K562 (cell line): ENCODE measurements at regions not wholly inside any gene's neighbourhood (a gene's known extent, or its start where the extent isn't known, plus 50 kb on each side); places are given as distances from the start of the nearest gene placed in this dataset.
"Not testable (repeated sequence)": the region's sequence is repeated elsewhere in the genome, so short reads cannot be mapped to it uniquely, and the experiment has no call there.

Experiments
- ATAC-seq: fragments of 200-7000 bp; cut with Tn5 transposase; 3 replicates; pipeline ENCODE4 v1.9.1; 2020; ENCODE audit warnings: moderate library complexity
- BruUV-seq: library from RNA; stranded (reverse); fragments of 400-500 nt; replicated peaks from 2 replicates; lab custom pipeline; 2021; lab: Mats Ljungman, UMichigan
- CTCF ChIA-PET: fragments of 300-600 bp; formaldehyde crosslinking; extraction: SDS; loops from one replicate; lab custom pipeline; 2021; ENCODE audit warnings: low intra/inter-chr PET ratio; lab: Yijun Ruan, JAX
- POLR2A ChIA-PET: fragments of 300-600, 350-650 bp; sonication (Branson Sonifier 250); formaldehyde crosslinking; extraction: SDS; loops from one replicate; lab custom pipeline; 2021; ENCODE audit warnings: antibody characterized with exemption, inconsistent platforms; lab: Yijun Ruan, JAX
- DNase-seq, 4 experiments: peaks; one replicate each; pipeline versions ENCODE4 v3.0.0 to v3.0.0-alpha.2; 2011 to 2018; ENCODE audit warnings: low spot score in 3 of 4, mixed read lengths in 3 of 4; ENCODE audit errors: extremely low read depth in 1 of 4
- FAIRE-seq: peaks from 2 replicates; lab custom pipeline; 2011; peaks lifted over from hg19 to GRCh38; lab: Jason Lieb, UNC
- H2AFZ ChIP-seq: 2 replicates; pipeline ENCODE4 v1.6.0; 2011; ENCODE audit warnings: low read depth, low read length, control low read depth, inconsistent platforms
- H3K27ac ChIP-seq: fragments of 200-600 bp; 3 replicates; pipeline ENCODE4 v1.8.0; 2011; ENCODE audit warnings: low read depth, mild to moderate bottlenecking, control low read depth, inconsistent platforms, low read length, moderate library complexity, mixed read lengths; ENCODE audit errors: extremely low read depth
- H3K27me3 ChIP-seq, 2 experiments: fragments of 300-600 bp in 1 of 2; 2 replicates in 1 of 2; 3 replicates in 1 of 2; pipeline versions ENCODE4 v1.6.0 to v1.8.0; 2011; ENCODE audit warnings: inconsistent platforms in 2 of 2, low read length in 2 of 2, mild to moderate bottlenecking in 1 of 2, mixed read lengths in 1 of 2, moderate library complexity in 1 of 2; ENCODE audit not compliant: control insufficient read depth in 2 of 2, insufficient read depth in 2 of 2
- H3K36me3 ChIP-seq: fragments of 300-600 bp; 3 replicates; pipeline ENCODE4 v1.8.0; 2011; ENCODE audit warnings: mild to moderate bottlenecking, low read length, inconsistent platforms; ENCODE audit not compliant: control insufficient read depth, insufficient read depth
- H3K4me1 ChIP-seq, 2 experiments: fragments of 200-600 bp in 1 of 2; replicated peaks in 1 of 2; 2 replicates in 1 of 2; 3 replicates in 1 of 2; pipeline versions ENCODE4 v1.5.1 to v1.8.0; 2011; ENCODE audit warnings: inconsistent platforms in 2 of 2, low read length in 2 of 2, mild to moderate bottlenecking in 1 of 2, mixed read lengths in 1 of 2, moderate library complexity in 1 of 2; ENCODE audit not compliant: control insufficient read depth in 2 of 2, insufficient read depth in 2 of 2
- H3K4me2 ChIP-seq: 2 replicates; pipeline ENCODE4 v1.6.1; 2011; ENCODE audit warnings: low read length, control low read depth, inconsistent platforms, mixed read lengths; ENCODE audit not compliant: insufficient read depth
- H3K4me3 ChIP-seq: fragments of 200-600 bp; sonication (generic), shearing (Covaris generic); 2 replicates; pipeline ENCODE4 v1.5.1; 2016; ENCODE audit warnings: control low read depth, inconsistent platforms
- H3K79me2 ChIP-seq: fragments of 200-600 bp; 3 replicates; pipeline ENCODE4 v1.8.0; 2011; ENCODE audit warnings: low read length, inconsistent platforms; ENCODE audit not compliant: control insufficient read depth, insufficient read depth
- H3K9ac ChIP-seq, 2 experiments: 2 replicates each; pipeline versions ENCODE4 v1.6.0 to v1.6.1; 2011; ENCODE audit warnings: low read depth in 2 of 2, low read length in 2 of 2, control low read depth in 1 of 2, inconsistent platforms in 1 of 2, mild to moderate bottlenecking in 1 of 2, mixed read lengths in 1 of 2; ENCODE audit not compliant: insufficient read depth in 1 of 2
- H3K9me1 ChIP-seq: one replicate; pipeline ENCODE4 v1.6.0; 2011; ENCODE audit warnings: inconsistent platforms, mild to moderate bottlenecking, low read length, moderate library complexity; ENCODE audit not compliant: control insufficient read depth, insufficient read depth
- H3K9me3 ChIP-seq: replicated peaks from 2 replicates; pipeline ENCODE4 v1.5.1; 2011; ENCODE audit warnings: low read depth, low read length, inconsistent platforms; ENCODE audit not compliant: control insufficient read depth, insufficient read depth
- H4K20me1 ChIP-seq: replicated peaks from 2 replicates; pipeline ENCODE4 v1.6.1; 2011; ENCODE audit warnings: low read length, inconsistent platforms, mixed read lengths; ENCODE audit not compliant: control insufficient read depth, insufficient read depth
- WGBS: fragments of 100-300 bp; shearing (Covaris generic); methylation state at CpG from one replicate; pipeline ENCODE4 v1.1.6; 2016; ENCODE audit warnings: low coverage, mixed read lengths; ENCODE audit not compliant: insufficient coverage; ENCODE audit errors: missing lambda C conversion rate; 5-methylcytosine and 5-hydroxymethylcytosine counted together
- in situ Hi-C: fragments of 300-500 bp; cut with MboI; formaldehyde crosslinking; loops from 4 replicates; pipeline ENCODE4 v1.15.0; 2018; ENCODE audit warnings: inconsistent platforms, mixed read lengths
- intact Hi-C: fragments of 100-400 bp; cut with micrococcal nuclease; formaldehyde crosslinking; loops from 2 replicates; pipeline ENCODE4 v1.14.2; 2022

DNA sequence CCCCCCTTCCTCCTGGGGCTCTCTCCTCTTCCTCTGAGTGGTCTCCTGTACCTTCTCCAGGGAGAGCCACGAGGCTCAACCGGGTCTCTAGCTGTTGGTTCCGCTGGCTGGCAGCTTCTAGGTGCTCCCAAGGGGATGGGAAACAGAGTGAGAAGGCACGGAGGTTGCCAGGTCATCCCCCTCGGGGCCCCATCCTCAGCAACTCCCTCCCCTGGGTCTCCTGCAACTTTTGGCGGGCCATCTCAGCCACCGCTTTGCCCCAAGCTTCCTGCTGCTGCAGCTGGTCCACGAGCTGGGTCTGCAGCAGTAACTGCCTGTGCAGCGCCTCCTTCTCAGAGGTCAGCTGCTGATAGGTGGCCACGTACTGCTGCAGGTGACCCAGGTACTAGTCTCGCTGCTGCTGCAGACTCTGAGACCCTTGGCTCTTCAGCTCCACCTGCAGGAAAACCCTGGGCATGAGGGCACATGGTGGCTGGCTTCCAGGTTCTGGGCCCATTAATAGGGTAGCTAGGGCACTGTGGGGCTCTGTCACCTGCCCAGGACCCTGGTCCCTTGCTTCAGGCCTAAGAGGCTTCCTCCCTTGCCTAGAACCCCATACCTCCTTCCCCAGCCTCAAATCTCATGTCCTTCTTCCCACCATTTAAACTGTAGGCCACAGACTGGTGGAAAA, 160.4 kb downstream of the TBC1D2B start:
- POLR2A ChIA-PET = not testable (repeated sequence)

DNA sequence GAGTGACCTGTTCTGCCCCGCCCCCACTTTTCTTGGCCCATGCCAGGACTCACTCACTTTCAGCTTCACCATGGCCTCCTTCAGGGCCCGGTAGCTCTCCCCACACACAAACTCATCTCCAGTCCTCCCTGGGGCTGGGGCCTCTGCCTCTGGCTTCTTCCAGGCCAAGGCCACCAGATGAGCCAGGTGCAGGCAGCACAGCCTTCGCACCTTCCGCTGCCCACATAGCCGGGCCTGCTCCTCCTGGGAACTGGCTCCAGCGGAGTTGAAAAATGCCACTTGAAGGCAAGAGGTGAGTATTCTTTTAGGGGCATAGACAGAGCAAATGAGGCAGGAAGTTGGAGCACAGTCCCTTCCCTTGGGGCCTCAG, 161.6 kb downstream of the TBC1D2B start:
- DNase-seq, H3K4me2 ChIP-seq, POLR2A ChIA-PET, H3K79me2 ChIP-seq, H3K9me3 ChIP-seq, H3K9me1 ChIP-seq, BruUV-seq, CTCF ChIA-PET, in situ Hi-C loops, intact Hi-C loops, FAIRE-seq, H4K20me1 ChIP-seq, ATAC-seq, H2AFZ ChIP-seq, H3K27ac ChIP-seq, H3K4me1 ChIP-seq, H3K4me3 ChIP-seq, H3K9ac ChIP-seq, H3K36me3 ChIP-seq: not testable (repeated sequence)
- H3K27me3 ChIP-seq = peaks cover 0 to 13% of the 10 kb centered on the region in 2 experiments; a peak in 2 of 5 replicates
- WGBS = 0% methylated on average over 6 of the region's 6 CpGs

More for the DNA sequence above, 160.4 kb downstream of the TBC1D2B start:
- FAIRE-seq, H4K20me1 ChIP-seq, H3K79me2 ChIP-seq, ATAC-seq, H3K4me2 ChIP-seq, H3K9ac ChIP-seq, H3K9me1 ChIP-seq, H3K4me3 ChIP-seq, H3K4me1 ChIP-seq, H3K9me3 ChIP-seq, CTCF ChIA-PET, BruUV-seq, H3K27ac ChIP-seq, DNase-seq, H3K36me3 ChIP-seq, in situ Hi-C loops, intact Hi-C loops, H2AFZ ChIP-seq: not testable (repeated sequence)
- 0% methylated on average over 7 of the region's 11 CpGs for WGBS
- peaks cover 0 to 13% of the 10 kb centered on the region in 2 experiments; a peak in 2 of 5 replicates for H3K27me3 ChIP-seq
